ENCODE measurements at regions not wholly inside any gene's neighbourhood (a gene's known extent, or its start where the extent isn't known, plus 50 kb on each side); places are given as distances from the start of the nearest gene placed in this dataset.

GRCh38 chr7:155228894-155229293 lies 68.8 kb upstream of the INSIG1 start:
- no peak for ATAC-seq
- Mint-ChIP-seq H3K4me1 (ENCODE audit: low read depth) (no peaks in the 10 kb centered on the region), H3K27ac (no peak overlapping the region), H3K4me3 (no peak overlapping the region), H3K36me3 (ENCODE audit: low read depth) (no peaks in the 10 kb centered on the region), H3K9me3 (no peaks in the 10 kb centered on the region), H3K27me3 (no peaks in the 10 kb centered on the region)
- intact Hi-C loops (cut with micrococcal nuclease) = no loop called here
- DNase-seq = no peak
- POLR2A ChIA-PET = no interaction called here
- CTCF ChIA-PET = interaction anchor here (1.8 kb wide), 1 partner anchor 116 kb away, joined by 4 read pairs; no protein-coding TSS in a partner anchor
- TF ChIP-seq, protein P1, sequence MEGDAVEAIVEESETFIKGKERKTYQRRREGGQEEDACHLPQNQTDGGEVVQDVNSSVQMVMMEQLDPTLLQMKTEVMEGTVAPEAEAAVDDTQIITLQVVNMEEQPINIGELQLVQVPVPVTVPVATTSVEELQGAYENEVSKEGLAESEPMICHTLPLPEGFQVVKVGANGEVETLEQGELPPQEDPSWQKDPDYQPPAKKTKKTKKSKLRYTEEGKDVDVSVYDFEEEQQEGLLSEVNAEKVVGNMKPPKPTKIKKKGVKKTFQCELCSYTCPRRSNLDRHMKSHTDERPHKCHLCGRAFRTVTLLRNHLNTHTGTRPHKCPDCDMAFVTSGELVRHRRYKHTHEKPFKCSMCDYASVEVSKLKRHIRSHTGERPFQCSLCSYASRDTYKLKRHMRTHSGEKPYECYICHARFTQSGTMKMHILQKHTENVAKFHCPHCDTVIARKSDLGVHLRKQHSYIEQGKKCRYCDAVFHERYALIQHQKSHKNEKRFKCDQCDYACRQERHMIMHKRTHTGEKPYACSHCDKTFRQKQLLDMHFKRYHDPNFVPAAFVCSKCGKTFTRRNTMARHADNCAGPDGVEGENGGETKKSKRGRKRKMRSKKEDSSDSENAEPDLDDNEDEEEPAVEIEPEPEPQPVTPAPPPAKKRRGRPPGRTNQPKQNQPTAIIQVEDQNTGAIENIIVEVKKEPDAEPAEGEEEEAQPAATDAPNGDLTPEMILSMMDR (IDR thresholded peaks at IDR 0.05) = no peak

GRCh38 chr7:155229548-155230168 lies 68.0 kb upstream of the INSIG1 start:
- H3K4me3 Mint-ChIP-seq = no peak overlapping the region
- TF ChIP-seq, protein P1 (IDR thresholded peaks at IDR 0.05) = no peak
- H3K27me3 Mint-ChIP-seq = no peaks in the 10 kb centered on the region
- H3K27ac Mint-ChIP-seq = no peak overlapping the region
- no peaks in the 10 kb centered on the region for H3K36me3 Mint-ChIP-seq (ENCODE audit: low read depth)
- ChIA-PET POLR2A (no interaction called here), CTCF (no interaction called here)
- H3K9me3 Mint-ChIP-seq = no peaks in the 10 kb centered on the region
- H3K4me1 Mint-ChIP-seq (ENCODE audit: low read depth) = no peaks in the 10 kb centered on the region
- intact Hi-C loops (cut with micrococcal nuclease) = no loop called here
- ATAC-seq (no peak), DNase-seq (no peak)

DNA sequence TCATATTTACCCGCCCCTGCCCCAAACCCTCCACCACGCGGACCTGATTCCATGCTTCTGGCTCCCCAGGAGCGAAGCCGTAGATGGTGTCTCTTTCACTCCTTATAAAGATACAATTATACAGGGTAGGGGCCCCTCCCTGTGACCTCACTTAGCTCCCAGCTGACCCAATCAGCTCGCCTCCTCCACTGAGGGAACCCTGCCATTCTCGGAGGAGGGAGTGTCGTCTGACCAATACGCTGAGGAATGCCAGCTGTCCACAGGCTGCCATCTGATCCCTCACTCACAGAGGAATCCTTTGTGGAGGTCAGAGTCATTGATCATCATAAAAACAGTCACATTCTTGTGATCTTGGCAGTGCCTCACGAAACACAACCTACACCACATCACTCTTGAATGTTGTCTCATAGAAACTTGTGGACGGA lies 67.5 kb upstream of the INSIG1 start:
- Mint-ChIP-seq H3K9me3 (no peaks in the 10 kb centered on the region), H3K36me3 (ENCODE audit: low read depth) (no peaks in the 10 kb centered on the region), H3K4me1 (ENCODE audit: low read depth) (no peaks in the 10 kb centered on the region), H3K27ac (no peak overlapping the region), H3K4me3 (no peak overlapping the region), H3K27me3 (no peaks in the 10 kb centered on the region)
- DNase-seq = no peak
- POLR2A ChIA-PET = no interaction called here
- TF ChIP-seq, protein P1 (IDR thresholded peaks at IDR 0.05) = no peak
- intact Hi-C loops (cut with micrococcal nuclease) = no loop called here
- no peak for ATAC-seq
- CTCF ChIA-PET = no interaction called here

GRCh38 chr7:155231241-155231800 lies 66.4 kb upstream of the INSIG1 start:
- Mint-ChIP-seq H3K4me1 (ENCODE audit: low read depth) (no peaks in the 10 kb centered on the region), H3K27ac (no peak overlapping the region), H3K4me3 (no peak overlapping the region), H3K36me3 (ENCODE audit: low read depth) (no peaks in the 10 kb centered on the region), H3K9me3 (no peaks in the 10 kb centered on the region), H3K27me3 (no peaks in the 10 kb centered on the region)
- TF ChIP-seq, protein P1 (IDR thresholded peaks at IDR 0.05) = no peak
- DNase-seq = no peak
- ATAC-seq = no peak
- POLR2A ChIA-PET = no interaction called here
- intact Hi-C loops (cut with micrococcal nuclease) = no loop called here
- CTCF ChIA-PET = no interaction called here

GRCh38 chr7:155231941-155232340 lies 65.7 kb upstream of the INSIG1 start:
- CTCF ChIA-PET = no interaction called here
- Mint-ChIP-seq H3K9me3 (no peaks in the 10 kb centered on the region), H3K27me3 (no peaks in the 10 kb centered on the region), H3K27ac (no peak overlapping the region), H3K4me3 (no peak overlapping the region), H3K4me1 (ENCODE audit: low read depth) (no peaks in the 10 kb centered on the region), H3K36me3 (ENCODE audit: low read depth) (no peaks in the 10 kb centered on the region)
- DNase-seq = no peak
- intact Hi-C loops (cut with micrococcal nuclease) = no loop called here
- no peak for ATAC-seq
- TF ChIP-seq, protein P1 (IDR thresholded peaks at IDR 0.05) = no peak
- POLR2A ChIA-PET = no interaction called here
